ENCODE measurements at regions not wholly inside any gene's neighbourhood (a gene's known extent, or its start where the extent isn't known, plus 50 kb on each side); places are given as distances from the start of the nearest gene placed in this dataset.

GRCh38 chr2:238963161-238963970, 115.5 kb downstream of the TWIST2 start:
- no peak overlapping the region for H3K4me3 ChIP-seq (ENCODE audit: low read depth, low read length)
- H3K9ac ChIP-seq (ENCODE audit: low read depth, low read length): no peak overlapping the region
- H3K36me3 ChIP-seq (ENCODE audit: control insufficient read depth, insufficient read depth, low read length): no peaks in the 10 kb centered on the region
- H3K4me1 ChIP-seq (ENCODE audit: control insufficient read depth, insufficient read depth, low read length): no peaks in the 10 kb centered on the region
- H3K27me3 ChIP-seq (ENCODE audit: control insufficient read depth, insufficient read depth, low read length): no peaks in the 10 kb centered on the region
- no peak overlapping the region for H3K27ac ChIP-seq (ENCODE audit: low read depth, low read length)
- H3K9me3 ChIP-seq (ENCODE audit: control insufficient read depth, insufficient read depth, low read length): no peaks in the 10 kb centered on the region

GRCh38 chr2:238963971-238964328, 116.1 kb downstream of the TWIST2 start:
- no peaks in the 10 kb centered on the region for H3K9me3 ChIP-seq (ENCODE audit: control insufficient read depth, insufficient read depth, low read length)
- no peaks in the 10 kb centered on the region for H3K36me3 ChIP-seq (ENCODE audit: control insufficient read depth, insufficient read depth, low read length)
- no peak overlapping the region for H3K4me3 ChIP-seq (ENCODE audit: low read depth, low read length)
- no peak overlapping the region for H3K27ac ChIP-seq (ENCODE audit: low read depth, low read length)
- no peak overlapping the region for H3K9ac ChIP-seq (ENCODE audit: low read depth, low read length)
- no peaks in the 10 kb centered on the region for H3K4me1 ChIP-seq (ENCODE audit: control insufficient read depth, insufficient read depth, low read length)
- no peaks in the 10 kb centered on the region for H3K27me3 ChIP-seq (ENCODE audit: control insufficient read depth, insufficient read depth, low read length)

GRCh38 chr2:238964544-238965067, 116.7 kb downstream of the TWIST2 start:
- H3K9me3 ChIP-seq (ENCODE audit: control insufficient read depth, insufficient read depth, low read length): no peaks in the 10 kb centered on the region
- no peaks in the 10 kb centered on the region for H3K4me1 ChIP-seq (ENCODE audit: control insufficient read depth, insufficient read depth, low read length)
- no peaks in the 10 kb centered on the region for H3K27me3 ChIP-seq (ENCODE audit: control insufficient read depth, insufficient read depth, low read length)
- no peak overlapping the region for H3K9ac ChIP-seq (ENCODE audit: low read depth, low read length)
- no peak overlapping the region for H3K27ac ChIP-seq (ENCODE audit: low read depth, low read length)
- H3K4me3 ChIP-seq (ENCODE audit: low read depth, low read length): no peak overlapping the region
- no peaks in the 10 kb centered on the region for H3K36me3 ChIP-seq (ENCODE audit: control insufficient read depth, insufficient read depth, low read length)

- Histone ChIP-seq H3K9me3 (ENCODE audit: control insufficient read depth, insufficient read depth, low read length) (no peaks in the 10 kb centered on the region), H3K4me3 (ENCODE audit: low read depth, low read length) (no peak overlapping the region), H3K4me1 (ENCODE audit: control insufficient read depth, insufficient read depth, low read length) (no peaks in the 10 kb centered on the region), H3K36me3 (ENCODE audit: control insufficient read depth, insufficient read depth, low read length) (no peaks in the 10 kb centered on the region), H3K27me3 (ENCODE audit: control insufficient read depth, insufficient read depth, low read length) (no peaks in the 10 kb centered on the region), H3K27ac (ENCODE audit: low read depth, low read length) (no peak overlapping the region), H3K9ac (ENCODE audit: low read depth, low read length) (no peak overlapping the region)
These were observed 117.6 kb downstream of the TWIST2 start for GRCh38 chr2:238965371-238966071.

GRCh38 chr2:238966072-238966937, 118.4 kb downstream of the TWIST2 start:
- no peaks in the 10 kb centered on the region for H3K36me3 ChIP-seq (ENCODE audit: control insufficient read depth, insufficient read depth, low read length)
- H3K9ac ChIP-seq (ENCODE audit: low read depth, low read length): no peak overlapping the region
- no peak overlapping the region for H3K4me3 ChIP-seq (ENCODE audit: low read depth, low read length)
- no peak overlapping the region for H3K27ac ChIP-seq (ENCODE audit: low read depth, low read length)
- H3K4me1 ChIP-seq (ENCODE audit: control insufficient read depth, insufficient read depth, low read length): no peaks in the 10 kb centered on the region
- H3K9me3 ChIP-seq (ENCODE audit: control insufficient read depth, insufficient read depth, low read length): no peaks in the 10 kb centered on the region
- no peaks in the 10 kb centered on the region; the same call in 1 of the 2 replicates for H3K27me3 ChIP-seq (ENCODE audit: control insufficient read depth, insufficient read depth, low read length)

- Histone ChIP-seq H3K27me3 (ENCODE audit: control insufficient read depth, insufficient read depth, low read length) (no peaks in the 10 kb centered on the region; the same call in 1 of the 2 replicates), H3K9ac (ENCODE audit: low read depth, low read length) (no peak overlapping the region)
These were observed 119.4 kb downstream of the TWIST2 start for GRCh38 chr2:238967031-238967977.

GRCh38 chr2:238967978-238968360, 120.1 kb downstream of the TWIST2 start:
- Histone ChIP-seq H3K9ac (ENCODE audit: low read depth, low read length) (no peak overlapping the region), H3K27me3 (ENCODE audit: control insufficient read depth, insufficient read depth, low read length) (no peaks in the 10 kb centered on the region; the same call in 1 of the 2 replicates), H3K27ac (ENCODE audit: low read depth, low read length) (no peak overlapping the region), H3K9me3 (ENCODE audit: control insufficient read depth, insufficient read depth, low read length) (no peaks in the 10 kb centered on the region), H3K4me3 (ENCODE audit: low read depth, low read length) (no peak overlapping the region), H3K36me3 (ENCODE audit: control insufficient read depth, insufficient read depth, low read length) (no peaks in the 10 kb centered on the region), H3K4me1 (ENCODE audit: control insufficient read depth, insufficient read depth, low read length) (no peaks in the 10 kb centered on the region)

More at GRCh38 chr2:238967031-238967977, 119.4 kb downstream of the TWIST2 start:
- Histone ChIP-seq H3K9me3 (ENCODE audit: control insufficient read depth, insufficient read depth, low read length) (no peaks in the 10 kb centered on the region), H3K36me3 (ENCODE audit: control insufficient read depth, insufficient read depth, low read length) (no peaks in the 10 kb centered on the region), H3K4me1 (ENCODE audit: control insufficient read depth, insufficient read depth, low read length) (no peaks in the 10 kb centered on the region), H3K27ac (ENCODE audit: low read depth, low read length) (no peak overlapping the region), H3K4me3 (ENCODE audit: low read depth, low read length) (no peak overlapping the region)

GRCh38 chr2:238968616-238969384, 120.9 kb downstream of the TWIST2 start:
- Histone ChIP-seq H3K9ac (ENCODE audit: low read depth, low read length) (no peak overlapping the region), H3K4me1 (ENCODE audit: control insufficient read depth, insufficient read depth, low read length) (no peaks in the 10 kb centered on the region), H3K9me3 (ENCODE audit: control insufficient read depth, insufficient read depth, low read length) (no peaks in the 10 kb centered on the region), H3K27ac (ENCODE audit: low read depth, low read length) (no peak overlapping the region), H3K36me3 (ENCODE audit: control insufficient read depth, insufficient read depth, low read length) (no peaks in the 10 kb centered on the region), H3K4me3 (ENCODE audit: low read depth, low read length) (no peak overlapping the region), H3K27me3 (ENCODE audit: control insufficient read depth, insufficient read depth, low read length) (no peaks in the 10 kb centered on the region; the same call in 1 of the 2 replicates)

GRCh38 chr2:238969857-238970256, 122.0 kb downstream of the TWIST2 start:
- Histone ChIP-seq H3K4me1 (ENCODE audit: control insufficient read depth, insufficient read depth, low read length) (no peaks in the 10 kb centered on the region), H3K9me3 (ENCODE audit: control insufficient read depth, insufficient read depth, low read length) (no peaks in the 10 kb centered on the region), H3K4me3 (ENCODE audit: low read depth, low read length) (no peak overlapping the region), H3K27ac (ENCODE audit: low read depth, low read length) (no peak overlapping the region), H3K36me3 (ENCODE audit: control insufficient read depth, insufficient read depth, low read length) (no peaks in the 10 kb centered on the region), H3K9ac (ENCODE audit: low read depth, low read length) (no peak overlapping the region), H3K27me3 (ENCODE audit: control insufficient read depth, insufficient read depth, low read length) (no peaks in the 10 kb centered on the region; the same call in 1 of the 2 replicates)

All from HUES48 (cell line).